Ishikawa (cell line): ENCODE measurements at regions not wholly inside any gene's neighbourhood (a gene's known extent, or its start where the extent isn't known, plus 50 kb on each side); places are given as distances from the start of the nearest gene placed in this dataset.

Experiments used
- CEBPB ChIP-seq: IDR thresholded peaks from 2 replicates; pipeline ENCODE4 v1.6.1; 2012
- CREB1 ChIP-seq: IDR thresholded peaks from 2 replicates; pipeline ENCODE4 v1.6.1; 2012; ENCODE audit warnings: low read depth
- EGR1 ChIP-seq: IDR thresholded peaks from 2 replicates; pipeline ENCODE4 v1.6.1; 2012
- MAX ChIP-seq: IDR thresholded peaks from 2 replicates; pipeline ENCODE4 v1.6.1; 2012
- RAD21 ChIP-seq: IDR thresholded peaks from 2 replicates; pipeline ENCODE4 v1.6.1; 2012; ENCODE audit warnings: low read depth
- REST ChIP-seq: IDR thresholded peaks from 2 replicates; pipeline ENCODE4 v1.6.1; 2012; ENCODE audit warnings: low read depth, mild to moderate bottlenecking
- TAF1 ChIP-seq: IDR thresholded peaks from 2 replicates; pipeline ENCODE4 v1.6.1; 2012; ENCODE audit warnings: low read depth, mild to moderate bottlenecking
- TCF12 ChIP-seq: IDR thresholded peaks from 2 replicates; pipeline ENCODE4 v1.6.1; 2012; ENCODE audit warnings: low read depth
- YY1 ChIP-seq: IDR thresholded peaks from 2 replicates; pipeline ENCODE4 v1.6.1; 2012; ENCODE audit warnings: low read depth

- TF ChIP-seq CREB1 (no peak), EGR1 (no peak), CEBPB (no peak), YY1 (no peak), TCF12 (no peak), REST (no peak), RAD21 (no peak), MAX (no peak), TAF1 (no peak)
Observed at GRCh38 chr5:8750100-8750499, 795.8 kb downstream of the SEMA5A start.
